Activated CD8-positive, alpha-beta memory T cell treated with anti-CD3 and anti-CD28 coated beads for 36 hours (primary cell): ENCODE measurements at regions not wholly inside any gene's neighbourhood (a gene's known extent, or its start where the extent isn't known, plus 50 kb on each side); places are given as distances from the start of the nearest gene placed in this dataset.

ENCODE experiments used
- CTCF ChIA-PET: fragments of 350-600 bp; sonication (Branson Sonifier 250); formaldehyde crosslinking; loops from one replicate; lab custom pipeline; 2021; ENCODE audit warnings: antibody characterized with exemption; lab: Charles Lee
- POLR2A ChIA-PET: fragments of 350-600 bp; sonication (Branson Sonifier 250); formaldehyde crosslinking; loops from one replicate; lab custom pipeline; 2021; ENCODE audit warnings: antibody characterized with exemption; lab: Charles Lee

GRCh38 chr20:52098186-52098585 is 93.4 kb downstream of the ZFP64 start:
- ChIA-PET POLR2A (no interaction called here), CTCF (no interaction called here)

GRCh38 chr20:52096117-52096516 is 95.5 kb downstream of the ZFP64 start:
- POLR2A ChIA-PET = no interaction called here
- CTCF ChIA-PET = no interaction called here

- CTCF ChIA-PET = interaction anchor here (0.6 kb wide), 2 partner anchors 152 to 198 kb away, joined by 3 to 4 read pairs; no protein-coding TSS in a partner anchor
- POLR2A ChIA-PET = no interaction called here
Observed at GRCh38 chr20:52094693-52095092, 96.9 kb downstream of the ZFP64 start.

- POLR2A ChIA-PET = no interaction called here
- CTCF ChIA-PET = no interaction called here
Observed at GRCh38 chr20:52093575-52093974, 98.0 kb downstream of the ZFP64 start.

- CTCF ChIA-PET = interaction anchor here (0.5 to 0.7 kb wide), 3 partner anchors 8 to 1857 kb away, joined by 3 read pairs; no protein-coding TSS in a partner anchor
Observed at GRCh38 chr20:52090035-52090434, 101.5 kb downstream of the ZFP64 start.

GRCh38 chr20:52087471-52087870 is 104.1 kb downstream of the ZFP64 start:
- ChIA-PET POLR2A (no interaction called here), CTCF (interaction anchor here (0.6 kb wide), 1 partner anchor 15 kb away, joined by 3 read pairs; no protein-coding TSS in a partner anchor)

More at GRCh38 chr20:52090035-52090434, 101.5 kb downstream of the ZFP64 start:
- POLR2A ChIA-PET = no interaction called here

GRCh38 chr20:52086878-52087277 is 104.7 kb downstream of the ZFP64 start:
- POLR2A ChIA-PET = no interaction called here
- CTCF ChIA-PET = interaction anchor here (0.6 to 0.7 kb wide), 2 partner anchors 15 to 105 kb away, joined by 3 read pairs; partner anchors contain the start of gene ZFP64

- CTCF ChIA-PET = no interaction called here
- POLR2A ChIA-PET = no interaction called here
Observed at GRCh38 chr20:52084727-52085126, 106.9 kb downstream of the ZFP64 start.

GRCh38 chr20:52083627-52084232 is 107.8 kb downstream of the ZFP64 start:
- CTCF ChIA-PET = interaction anchor here (0.9 to 1.5 kb wide), 4 partner anchors 14 to 460 kb away, joined by 3 to 6 read pairs (median 4); partner anchors contain the start of gene SALL4
- POLR2A ChIA-PET = no interaction called here

GRCh38 chr20:52082612-52083011 is 109.0 kb downstream of the ZFP64 start:
- ChIA-PET CTCF (interaction anchor here (0.6 to 1.5 kb wide), 4 partner anchors 8 to 458 kb away, joined by 3 to 6 read pairs (median 3); no protein-coding TSS in a partner anchor), POLR2A (no interaction called here)

GRCh38 chr20:52081791-52082190 is 109.8 kb downstream of the ZFP64 start:
- ChIA-PET POLR2A (no interaction called here), CTCF (interaction anchor here (0.6 kb wide), 1 partner anchor 9 kb away, joined by 3 read pairs; no protein-coding TSS in a partner anchor)

- ChIA-PET CTCF (no interaction called here), POLR2A (no interaction called here)
Observed at GRCh38 chr20:52081066-52081465, 110.5 kb downstream of the ZFP64 start.

GRCh38 chr20:52078289-52078688 is 113.3 kb downstream of the ZFP64 start:
- ChIA-PET POLR2A (no interaction called here), CTCF (interaction anchor here (0.6 kb wide), 1 partner anchor 90 kb away, joined by 3 read pairs; no protein-coding TSS in a partner anchor)

- ChIA-PET POLR2A (no interaction called here), CTCF (interaction anchor here (0.7 kb wide), 1 partner anchor 27 kb away, joined by 5 read pairs; no protein-coding TSS in a partner anchor)
Observed at GRCh38 chr20:52076164-52076563, 115.4 kb downstream of the ZFP64 start.

- ChIA-PET CTCF (no interaction called here), POLR2A (no interaction called here)
Observed at GRCh38 chr20:52075400-52075799, 116.2 kb downstream of the ZFP64 start.

- POLR2A ChIA-PET = no interaction called here
- CTCF ChIA-PET = no interaction called here
Observed at GRCh38 chr20:52071136-52071535, 120.4 kb downstream of the ZFP64 start.

GRCh38 chr20:52064931-52065330 is 126.6 kb downstream of the ZFP64 start:
- POLR2A ChIA-PET = no interaction called here
- CTCF ChIA-PET = no interaction called here

GRCh38 chr20:52062452-52063209 is 128.9 kb downstream of the ZFP64 start:
- CTCF ChIA-PET = no interaction called here
- POLR2A ChIA-PET = no interaction called here

- ChIA-PET CTCF (interaction anchor here (0.6 kb wide), 1 partner anchor 17 kb away, joined by 6 read pairs; no protein-coding TSS in a partner anchor), POLR2A (no interaction called here)
Observed at GRCh38 chr20:52060794-52061714, 130.5 kb downstream of the ZFP64 start.
